K562 (cell line): ENCODE measurements at regions not wholly inside any gene's neighbourhood (a gene's known extent, or its start where the extent isn't known, plus 50 kb on each side); places are given as distances from the start of the nearest gene placed in this dataset.

Experiments used
- ATAC-seq: fragments of 200-7000 bp; cut with Tn5 transposase; 3 replicates; pipeline ENCODE4 v1.9.1; 2020; ENCODE audit warnings: moderate library complexity
- BruUV-seq: library from RNA; stranded (reverse); fragments of 400-500 nt; replicated peaks from 2 replicates; lab custom pipeline; 2021; lab: Mats Ljungman, UMichigan
- CTCF ChIA-PET: fragments of 300-600 bp; formaldehyde crosslinking; extraction: SDS; loops from one replicate; lab custom pipeline; 2021; ENCODE audit warnings: low intra/inter-chr PET ratio; lab: Yijun Ruan, JAX
- POLR2A ChIA-PET: fragments of 300-600, 350-650 bp; sonication (Branson Sonifier 250); formaldehyde crosslinking; extraction: SDS; loops from one replicate; lab custom pipeline; 2021; ENCODE audit warnings: antibody characterized with exemption, inconsistent platforms; lab: Yijun Ruan, JAX
- DNase-seq, 4 experiments: peaks; one replicate each; pipeline versions ENCODE4 v3.0.0 to v3.0.0-alpha.2; 2011 to 2018; ENCODE audit warnings: low spot score in 3 of 4, mixed read lengths in 3 of 4; ENCODE audit errors: extremely low read depth in 1 of 4
- FAIRE-seq: peaks from 2 replicates; lab custom pipeline; 2011; peaks lifted over from hg19 to GRCh38; lab: Jason Lieb, UNC
- H2AFZ ChIP-seq: 2 replicates; pipeline ENCODE4 v1.6.0; 2011; ENCODE audit warnings: low read depth, low read length, control low read depth, inconsistent platforms
- H3K27ac ChIP-seq: fragments of 200-600 bp; 3 replicates; pipeline ENCODE4 v1.8.0; 2011; ENCODE audit warnings: low read depth, mild to moderate bottlenecking, control low read depth, inconsistent platforms, low read length, moderate library complexity, mixed read lengths; ENCODE audit errors: extremely low read depth
- H3K27me3 ChIP-seq, 2 experiments: fragments of 300-600 bp in 1 of 2; 2 replicates in 1 of 2; 3 replicates in 1 of 2; pipeline versions ENCODE4 v1.6.0 to v1.8.0; 2011; ENCODE audit warnings: inconsistent platforms in 2 of 2, low read length in 2 of 2, mild to moderate bottlenecking in 1 of 2, mixed read lengths in 1 of 2, moderate library complexity in 1 of 2; ENCODE audit not compliant: control insufficient read depth in 2 of 2, insufficient read depth in 2 of 2
- H3K36me3 ChIP-seq: fragments of 300-600 bp; 3 replicates; pipeline ENCODE4 v1.8.0; 2011; ENCODE audit warnings: mild to moderate bottlenecking, low read length, inconsistent platforms; ENCODE audit not compliant: control insufficient read depth, insufficient read depth
- H3K4me1 ChIP-seq, 2 experiments: fragments of 200-600 bp in 1 of 2; replicated peaks in 1 of 2; 2 replicates in 1 of 2; 3 replicates in 1 of 2; pipeline versions ENCODE4 v1.5.1 to v1.8.0; 2011; ENCODE audit warnings: inconsistent platforms in 2 of 2, low read length in 2 of 2, mild to moderate bottlenecking in 1 of 2, mixed read lengths in 1 of 2, moderate library complexity in 1 of 2; ENCODE audit not compliant: control insufficient read depth in 2 of 2, insufficient read depth in 2 of 2
- H3K4me2 ChIP-seq: 2 replicates; pipeline ENCODE4 v1.6.1; 2011; ENCODE audit warnings: low read length, control low read depth, inconsistent platforms, mixed read lengths; ENCODE audit not compliant: insufficient read depth
- H3K4me3 ChIP-seq: fragments of 200-600 bp; sonication (generic), shearing (Covaris generic); 2 replicates; pipeline ENCODE4 v1.5.1; 2016; ENCODE audit warnings: control low read depth, inconsistent platforms
- H3K79me2 ChIP-seq: fragments of 200-600 bp; 3 replicates; pipeline ENCODE4 v1.8.0; 2011; ENCODE audit warnings: low read length, inconsistent platforms; ENCODE audit not compliant: control insufficient read depth, insufficient read depth
- H3K9ac ChIP-seq, 2 experiments: 2 replicates each; pipeline versions ENCODE4 v1.6.0 to v1.6.1; 2011; ENCODE audit warnings: low read depth in 2 of 2, low read length in 2 of 2, control low read depth in 1 of 2, inconsistent platforms in 1 of 2, mild to moderate bottlenecking in 1 of 2, mixed read lengths in 1 of 2; ENCODE audit not compliant: insufficient read depth in 1 of 2
- H3K9me1 ChIP-seq: one replicate; pipeline ENCODE4 v1.6.0; 2011; ENCODE audit warnings: inconsistent platforms, mild to moderate bottlenecking, low read length, moderate library complexity; ENCODE audit not compliant: control insufficient read depth, insufficient read depth
- H3K9me3 ChIP-seq: replicated peaks from 2 replicates; pipeline ENCODE4 v1.5.1; 2011; ENCODE audit warnings: low read depth, low read length, inconsistent platforms; ENCODE audit not compliant: control insufficient read depth, insufficient read depth
- H4K20me1 ChIP-seq: replicated peaks from 2 replicates; pipeline ENCODE4 v1.6.1; 2011; ENCODE audit warnings: low read length, inconsistent platforms, mixed read lengths; ENCODE audit not compliant: control insufficient read depth, insufficient read depth
- CAMTA2 ChIP-seq: fragments of 250-450 bp; sonication (Bioruptor Pico); conservative IDR thresholded peaks from 2 replicates; pipeline ENCODE4 v1.5.1; 2022
- CCAR2 ChIP-seq: fragments of 200-400 bp; formaldehyde crosslinking; IDR thresholded peaks from 2 replicates; pipeline ENCODE4 v1.6.1; 2017; ENCODE audit warnings: mild to moderate bottlenecking, low read depth, low read length
- ELF2 ChIP-seq: fragments of 250-450 bp; sonication (Bioruptor Pico); IDR thresholded peaks from 2 replicates; pipeline ENCODE4 v1.5.0; 2021; ENCODE audit warnings: mild to moderate bottlenecking
- FOXP4 ChIP-seq: sonication (generic); formaldehyde crosslinking; IDR thresholded peaks from 2 replicates; pipeline ENCODE4 v1.8.0; 2022; ENCODE audit warnings: mild to moderate bottlenecking, missing genetic modification reagents, borderline replicate concordance
- HMG20A ChIP-seq: fragments of 450-650 bp; formaldehyde crosslinking; conservative IDR thresholded peaks from 2 replicates; pipeline ENCODE4 v1.4.0; 2020; ENCODE audit warnings: mild to moderate bottlenecking, mixed read lengths
- HNRNPK ChIP-seq: fragments of 200-400 bp; formaldehyde crosslinking; IDR thresholded peaks from one replicate; pipeline ENCODE4 v1.6.1; 2018; ENCODE audit warnings: mild to moderate bottlenecking, low read depth, low read length; ENCODE audit not compliant: poor library complexity, severe bottlenecking
- HOXB6 ChIP-seq: fragments of 250-450 bp; sonication (Bioruptor Pico); IDR thresholded peaks from 2 replicates; pipeline ENCODE4 v1.5.1; 2022; ENCODE audit warnings: mild to moderate bottlenecking, borderline replicate concordance
- MBD2 ChIP-seq: sonication (generic); IDR thresholded peaks from 2 replicates; pipeline ENCODE4 v1.6.1; 2016; ENCODE audit warnings: low read depth, borderline replicate concordance
- POLR3G ChIP-seq: IDR thresholded peaks from 2 replicates; pipeline ENCODE4 v1.6.1; 2011; ENCODE audit not compliant: insufficient read length, insufficient replicate concordance; ENCODE audit errors: extremely low read depth
- SAFB2 ChIP-seq: fragments of 200-400 bp; formaldehyde crosslinking; IDR thresholded peaks from 2 replicates; pipeline ENCODE4 v1.6.1; 2018; ENCODE audit warnings: borderline replicate concordance, low read length, low read depth, moderate library complexity; ENCODE audit not compliant: severe bottlenecking
- SAP30 ChIP-seq: fragments of 200-600 bp; sonication (generic); IDR thresholded peaks from 2 replicates; pipeline ENCODE4 v1.6.1; 2012; ENCODE audit warnings: borderline replicate concordance, low read depth, mild to moderate bottlenecking, moderate library complexity, low read length, control low read depth, inconsistent platforms; ENCODE audit not compliant: insufficient read depth, poor library complexity, severe bottlenecking
- SMAD1 ChIP-seq: fragments of 150-350 bp; IDR thresholded peaks from 2 replicates; pipeline ENCODE4 v1.6.1; 2014; ENCODE audit warnings: low read length, low read depth; ENCODE audit not compliant: partially characterized antibody
- STAT5B ChIP-seq: fragments of 250-450 bp; sonication (Bioruptor Pico); IDR thresholded peaks from 2 replicates; pipeline ENCODE4 v1.8.0; 2021; ENCODE audit warnings: mild to moderate bottlenecking, inconsistent platforms
- ZKSCAN8 ChIP-seq: fragments of 200-800 bp; sonication (Bioruptor generic); IDR thresholded peaks from 2 replicates; pipeline ENCODE4 v1.6.1; 2016; ENCODE audit warnings: missing genetic modification characterization, missing compliant biosample characterization
- ZNF57 ChIP-seq: fragments of 450-650 bp; formaldehyde crosslinking; IDR thresholded peaks from 2 replicates; pipeline ENCODE4 v1.4.0; 2020; ENCODE audit warnings: mild to moderate bottlenecking, moderate library complexity
- ZNF785 ChIP-seq: fragments of 250-450 bp; sonication (Bioruptor Pico); IDR thresholded peaks from 2 replicates; pipeline ENCODE4 v1.4.0; 2020; ENCODE audit warnings: mild to moderate bottlenecking
- WGBS: fragments of 100-300 bp; shearing (Covaris generic); methylation state at CpG from one replicate; pipeline ENCODE4 v1.1.6; 2016; ENCODE audit warnings: low coverage, mixed read lengths; ENCODE audit not compliant: insufficient coverage; ENCODE audit errors: missing lambda C conversion rate; 5-methylcytosine and 5-hydroxymethylcytosine counted together
- in situ Hi-C: fragments of 300-500 bp; cut with MboI; formaldehyde crosslinking; loops from 4 replicates; pipeline ENCODE4 v1.15.0; 2018; ENCODE audit warnings: inconsistent platforms, mixed read lengths
- intact Hi-C: fragments of 100-400 bp; cut with micrococcal nuclease; formaldehyde crosslinking; loops from 2 replicates; pipeline ENCODE4 v1.14.2; 2022
- TF ChIP-seq, protein P1 (sequence below), 2 experiments: fragments of 450-650 bp in 1 of 2; sonication (generic) in 1 of 2; formaldehyde crosslinking; conservative IDR thresholded peaks; 2 replicates each; pipeline versions ENCODE4 v1.4.0 to v1.8.1; 2020 to 2022; ENCODE audit warnings: mild to moderate bottlenecking in 1 of 2, missing genetic modification reagents in 1 of 2
- TF ChIP-seq, protein P2 (sequence below): fragments of 450-650 bp; IDR thresholded peaks from 2 replicates; pipeline ENCODE4 v1.6.1; 2016; ENCODE audit warnings: borderline replicate concordance

DNA sequence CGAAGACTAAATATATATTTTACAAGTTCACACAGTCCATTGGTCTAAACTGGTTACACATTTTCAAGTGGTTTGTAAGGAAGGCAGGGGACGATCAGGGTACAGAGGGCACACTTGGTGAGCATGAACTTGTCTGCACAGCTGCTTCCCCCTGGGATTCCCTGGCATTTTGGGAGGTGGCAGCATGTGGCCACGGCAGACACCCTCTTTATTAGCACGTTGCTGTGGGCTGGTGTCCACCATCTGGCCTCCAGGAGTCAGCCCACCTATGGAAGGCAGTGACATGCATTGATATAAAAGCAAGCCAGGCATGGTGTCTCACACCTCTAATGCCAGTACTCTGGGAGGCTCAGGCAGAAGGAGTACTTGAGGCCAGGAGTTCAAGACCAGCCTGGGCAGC, 350.2 kb downstream of the TYW1 start:
- Histone ChIP-seq H3K9me3 (no peaks in the 10 kb centered on the region), H3K9me1 (no peaks in the 10 kb centered on the region), H2AFZ (no peak overlapping the region), H3K27ac (no peak overlapping the region), H3K4me3 (no peak overlapping the region), H3K79me2 (no peaks in the 10 kb centered on the region), H3K36me3 (no peaks in the 10 kb centered on the region), H3K9ac (no peak overlapping the region), H3K4me2 (no peak overlapping the region), H4K20me1 (no peaks in the 10 kb centered on the region), H3K27me3 (no peaks in the 10 kb centered on the region), H3K4me1 (no peaks in the 10 kb centered on the region)
- FAIRE-seq, result no peak
- BruUV-seq, result no TSS peak
- ATAC-seq, result no peak
- WGBS, result 20% methylated on average over 4 of the region's 4 CpGs
- CTCF ChIA-PET, result no interaction called here
- in situ Hi-C loops, result no loop called here
- DNase-seq, result no peak
- intact Hi-C loops, result no loop called here
- POLR2A ChIA-PET, result no interaction called here
- TF ChIP-seq FOXP4 (CRISPR knock-in tag), result no peak
- no peak for TF ChIP-seq ZNF57 (CRISPR knock-in tag)
- no peak for TF ChIP-seq ZKSCAN8 (CRISPR knock-in tag)
- TF ChIP-seq HMG20A (CRISPR knock-in tag), result no peak
- TF ChIP-seq SAFB2, result no peak
- no peak for TF ChIP-seq CCAR2
- TF ChIP-seq, protein P1, sequence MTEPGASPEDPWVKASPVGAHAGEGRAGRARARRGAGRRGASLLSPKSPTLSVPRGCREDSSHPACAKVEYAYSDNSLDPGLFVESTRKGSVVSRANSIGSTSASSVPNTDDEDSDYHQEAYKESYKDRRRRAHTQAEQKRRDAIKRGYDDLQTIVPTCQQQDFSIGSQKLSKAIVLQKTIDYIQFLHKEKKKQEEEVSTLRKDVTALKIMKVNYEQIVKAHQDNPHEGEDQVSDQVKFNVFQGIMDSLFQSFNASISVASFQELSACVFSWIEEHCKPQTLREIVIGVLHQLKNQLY (CRISPR knock-in tag; conservative IDR thresholded peaks at IDR 0.05), result no peak
- TF ChIP-seq HNRNPK, result no peak
- TF ChIP-seq HOXB6 (CRISPR knock-in tag), result no peak
- TF ChIP-seq, protein P2, sequence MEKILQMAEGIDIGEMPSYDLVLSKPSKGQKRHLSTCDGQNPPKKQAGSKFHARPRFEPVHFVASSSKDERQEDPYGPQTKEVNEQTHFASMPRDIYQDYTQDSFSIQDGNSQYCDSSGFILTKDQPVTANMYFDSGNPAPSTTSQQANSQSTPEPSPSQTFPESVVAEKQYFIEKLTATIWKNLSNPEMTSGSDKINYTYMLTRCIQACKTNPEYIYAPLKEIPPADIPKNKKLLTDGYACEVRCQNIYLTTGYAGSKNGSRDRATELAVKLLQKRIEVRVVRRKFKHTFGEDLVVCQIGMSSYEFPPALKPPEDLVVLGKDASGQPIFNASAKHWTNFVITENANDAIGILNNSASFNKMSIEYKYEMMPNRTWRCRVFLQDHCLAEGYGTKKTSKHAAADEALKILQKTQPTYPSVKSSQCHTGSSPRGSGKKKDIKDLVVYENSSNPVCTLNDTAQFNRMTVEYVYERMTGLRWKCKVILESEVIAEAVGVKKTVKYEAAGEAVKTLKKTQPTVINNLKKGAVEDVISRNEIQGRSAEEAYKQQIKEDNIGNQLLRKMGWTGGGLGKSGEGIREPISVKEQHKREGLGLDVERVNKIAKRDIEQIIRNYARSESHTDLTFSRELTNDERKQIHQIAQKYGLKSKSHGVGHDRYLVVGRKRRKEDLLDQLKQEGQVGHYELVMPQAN, result no peak
- no peak for TF ChIP-seq POLR3G
- TF ChIP-seq MBD2, result no peak
- TF ChIP-seq ELF2 (CRISPR knock-in tag), result no peak
- TF ChIP-seq SAP30, result no peak
- TF ChIP-seq ZNF785 (CRISPR knock-in tag), result no peak
- no peak for TF ChIP-seq STAT5B
- no peak for TF ChIP-seq CAMTA2 (CRISPR knock-in tag)
- no peak for TF ChIP-seq SMAD1
